ENCODE measurements at regions not wholly inside any gene's neighbourhood (a gene's known extent, or its start where the extent isn't known, plus 50 kb on each side); places are given as distances from the start of the nearest gene placed in this dataset.

GRCh38 chr1:25055961-25056360 lies 125.9 kb upstream of the RUNX3 start:
- DNase-seq (ENCODE audit: low spot score), result no peak

- DNase-seq (ENCODE audit: low spot score), result no peak
Observed at GRCh38 chr1:25055324-25055780, 125.3 kb upstream of the RUNX3 start.

- DNase-seq (ENCODE audit: low spot score), result no peak
Observed at GRCh38 chr1:25054526-25055323, 124.6 kb upstream of the RUNX3 start.

GRCh38 chr1:25053576-25054250 lies 123.6 kb upstream of the RUNX3 start:
- DNase-seq (ENCODE audit: low spot score), result no peak

- no peak for DNase-seq (ENCODE audit: low spot score)
Observed at GRCh38 chr1:25051906-25052305, 121.8 kb upstream of the RUNX3 start.

- no peak for DNase-seq (ENCODE audit: low spot score)
Observed at GRCh38 chr1:25051504-25051903, 121.4 kb upstream of the RUNX3 start.

GRCh38 chr1:25050165-25050564 lies 120.1 kb upstream of the RUNX3 start:
- no peak for DNase-seq (ENCODE audit: low spot score)

GRCh38 chr1:25049190-25049589 lies 119.1 kb upstream of the RUNX3 start:
- DNase-seq (ENCODE audit: low spot score), result no peak

- no peak for DNase-seq (ENCODE audit: low spot score)
Observed at GRCh38 chr1:25048728-25049127, 118.7 kb upstream of the RUNX3 start.

- DNase-seq (ENCODE audit: low spot score), result no peak
Observed at GRCh38 chr1:25047506-25048240, 117.6 kb upstream of the RUNX3 start.

GRCh38 chr1:25046194-25046532 lies 116.1 kb upstream of the RUNX3 start:
- DNase-seq (ENCODE audit: low spot score), result no peak

- no peak for DNase-seq (ENCODE audit: low spot score)
Observed at GRCh38 chr1:25045480-25046193, 115.6 kb upstream of the RUNX3 start.

GRCh38 chr1:25043228-25043580 lies 113.1 kb upstream of the RUNX3 start:
- DNase-seq (ENCODE audit: low spot score), result no peak

GRCh38 chr1:25042331-25043227 lies 112.5 kb upstream of the RUNX3 start:
- no peak for DNase-seq (ENCODE audit: low spot score)

- no peak for DNase-seq (ENCODE audit: low spot score)
Observed at GRCh38 chr1:25041916-25042315, 111.8 kb upstream of the RUNX3 start.

- no peak for DNase-seq (ENCODE audit: low spot score)
Observed at GRCh38 chr1:25040122-25040685, 110.1 kb upstream of the RUNX3 start.

- DNase-seq (ENCODE audit: low spot score), result no peak
Observed at GRCh38 chr1:25039229-25039628, 109.2 kb upstream of the RUNX3 start.

GRCh38 chr1:25038699-25039098 lies 108.6 kb upstream of the RUNX3 start:
- DNase-seq (ENCODE audit: low spot score), result no peak

- DNase-seq (ENCODE audit: low spot score), result peak; percentile 71
Observed at GRCh38 chr1:25037174-25038074, 107.3 kb upstream of the RUNX3 start.

- peak; percentile 24 for DNase-seq (ENCODE audit: low spot score)
Observed at GRCh38 chr1:25036117-25036546, 106.1 kb upstream of the RUNX3 start.

Measured in CD4-positive, alpha-beta T cell treated with Interleukin-2 at 100 ng/mL for 4 hours (primary cell).